Muscle layer of colon (tissue), 2 donors: ENCODE measurements at regions not wholly inside any gene's neighbourhood (a gene's known extent, or its start where the extent isn't known, plus 50 kb on each side); places are given as distances from the start of the nearest gene placed in this dataset.
"Not testable (repeated sequence)": the region's sequence is repeated elsewhere in the genome, so short reads cannot be mapped to it uniquely, and the experiment has no call there.

Source experiments
- H3K27ac ChIP-seq: one replicate; pipeline ENCODE4 v1.7.0; 2013; ENCODE audit warnings: low read depth, mild to moderate bottlenecking, low read length, moderate library complexity
- H3K27me3 ChIP-seq, 2 donors: one replicate each; pipeline ENCODE4 v1.7.0; 2013; ENCODE audit warnings: low read length in 2 of 2, mild to moderate bottlenecking in 2 of 2; ENCODE audit not compliant: insufficient read depth in 2 of 2, control insufficient read depth in 1 of 2
- H3K36me3 ChIP-seq: one replicate; pipeline ENCODE4 v1.7.0; 2013; ENCODE audit warnings: mild to moderate bottlenecking, low read length; ENCODE audit not compliant: insufficient read depth
- H3K4me1 ChIP-seq: one replicate; pipeline ENCODE4 v1.7.0; 2013; ENCODE audit warnings: mild to moderate bottlenecking, low read length; ENCODE audit not compliant: insufficient read depth
- H3K4me3 ChIP-seq, 2 donors: one replicate each; pipeline ENCODE4 v1.7.0; 2013; ENCODE audit warnings: low read length in 2 of 2, low read depth in 1 of 2, mild to moderate bottlenecking in 1 of 2, moderate library complexity in 1 of 2
- H3K9ac ChIP-seq: one replicate; pipeline ENCODE4 v1.7.0; 2013; ENCODE audit warnings: low read length
- H3K9me3 ChIP-seq: one replicate; pipeline ENCODE4 v1.7.0; 2013; ENCODE audit warnings: mild to moderate bottlenecking, low read length
- donor health status: abdominal sarcoma.
- donor health status: Adenocarcinoma of cecum.

DNA sequence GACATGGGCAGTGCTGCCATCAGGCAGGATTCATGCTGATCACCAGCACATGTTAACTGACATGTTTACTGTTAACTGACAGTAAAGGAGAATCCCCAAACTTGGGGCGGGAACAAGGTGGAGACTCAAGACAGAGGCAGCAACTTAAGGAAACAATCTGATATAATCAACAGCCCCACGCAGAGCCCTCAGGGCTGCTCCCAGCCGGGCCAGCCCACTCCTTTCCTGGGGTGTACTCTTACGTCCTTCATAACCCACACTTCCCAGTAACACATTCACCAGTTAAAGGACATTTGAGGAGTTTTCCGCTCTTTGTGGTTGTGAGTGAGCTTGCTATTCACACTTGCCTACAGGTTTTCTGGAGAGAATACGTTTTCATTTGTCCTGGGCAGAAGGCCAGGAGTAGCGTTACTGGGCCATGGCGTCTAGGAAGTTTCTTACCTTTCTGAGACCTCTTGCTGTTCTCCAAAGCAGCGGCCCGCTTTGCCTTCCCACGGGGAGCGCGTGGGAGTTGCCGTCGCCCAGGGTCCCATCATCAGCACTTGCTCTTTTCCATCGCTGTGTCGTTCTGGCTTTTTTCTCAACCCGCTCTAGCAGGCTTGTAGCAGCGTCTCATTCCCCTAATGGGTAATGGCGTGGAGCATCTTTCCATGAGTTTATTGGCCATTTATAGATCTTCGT is 56.4 kb downstream of the FOXF2 start:
- Histone ChIP-seq H3K36me3 (no peaks in the 10 kb centered on the region), H3K27me3 (no peaks in the 10 kb centered on the region), H3K4me3 (no peak overlapping the region), H3K4me1 (no peaks in the 10 kb centered on the region), H3K9ac (no peak overlapping the region), H3K9me3 (no peaks in the 10 kb centered on the region), H3K27ac (no peak overlapping the region)

DNA sequence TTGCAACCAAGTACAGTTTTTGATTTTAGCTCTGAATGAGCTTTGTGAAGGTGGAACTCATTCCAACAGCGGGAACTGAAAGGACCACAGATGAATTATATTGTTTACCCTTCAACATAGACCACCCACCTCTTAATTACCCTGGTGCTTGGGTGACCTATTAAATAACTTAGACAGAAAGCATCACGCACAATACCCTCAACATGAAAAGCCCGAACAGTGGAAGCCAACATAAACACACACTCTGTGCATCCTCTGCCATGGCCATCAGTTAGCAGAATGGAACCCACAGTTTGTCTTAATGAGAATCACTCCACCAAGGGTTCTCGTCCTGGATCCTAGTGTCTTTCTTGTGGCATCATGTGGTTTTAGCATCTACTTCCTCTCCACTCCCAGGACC is 60.5 kb downstream of the FOXF2 start:
- Histone ChIP-seq H3K4me1 (no peaks in the 10 kb centered on the region), H3K36me3 (no peaks in the 10 kb centered on the region), H3K9me3 (no peaks in the 10 kb centered on the region), H3K4me3 (no peak overlapping the region), H3K27ac (no peak overlapping the region), H3K9ac (no peak overlapping the region), H3K27me3 (no peaks in the 10 kb centered on the region)

DNA sequence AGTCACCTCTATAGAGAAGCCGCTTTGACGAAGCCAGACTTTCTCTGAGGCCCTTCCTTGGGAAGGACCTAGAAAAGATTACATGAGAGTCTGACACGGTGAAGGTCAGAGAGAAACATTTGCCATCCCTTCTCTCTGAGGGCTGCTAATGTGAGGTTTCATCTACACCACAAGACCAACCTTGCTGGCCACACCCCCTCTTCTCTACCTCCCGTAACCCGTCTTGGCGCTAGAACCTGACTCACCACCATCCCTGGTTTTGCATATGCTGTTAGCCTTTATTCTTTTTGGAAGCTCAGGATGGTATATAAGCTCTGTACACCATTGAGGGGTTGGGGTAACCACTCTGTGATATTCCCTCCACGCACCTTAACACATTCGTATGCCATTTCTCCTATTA is 63.6 kb downstream of the FOXF2 start:
- H3K27me3 ChIP-seq = no peaks in the 10 kb centered on the region
- no peaks in the 10 kb centered on the region for H3K4me1 ChIP-seq
- no peaks in the 10 kb centered on the region for H3K36me3 ChIP-seq
- H3K27ac ChIP-seq = no peak overlapping the region
- H3K9ac ChIP-seq = no peak overlapping the region
- H3K9me3 ChIP-seq = no peaks in the 10 kb centered on the region
- no peak overlapping the region for H3K4me3 ChIP-seq

DNA sequence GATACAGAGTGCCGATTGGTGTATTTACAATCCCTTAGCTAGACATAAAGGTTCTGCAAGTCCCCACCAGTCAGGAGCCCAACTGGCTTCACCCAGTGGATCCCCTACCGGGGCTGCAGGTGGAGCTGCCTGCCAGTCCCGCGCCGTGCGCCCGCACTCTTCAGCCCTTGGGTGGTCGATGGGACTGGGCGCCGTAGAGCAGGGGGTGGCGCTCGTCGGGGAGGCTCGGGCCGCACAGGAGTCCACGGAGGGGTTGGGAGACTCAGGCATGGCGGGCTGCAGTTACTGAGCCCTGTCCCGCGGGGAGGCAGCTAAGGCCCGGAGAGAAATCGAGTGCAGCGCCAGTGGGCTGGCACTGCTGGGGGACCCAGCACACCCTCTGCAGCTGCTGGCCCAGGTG is 67.4 kb downstream of the FOXF2 start:
- not testable (repeated sequence) for H3K4me3 ChIP-seq, H3K27me3 ChIP-seq, H3K27ac ChIP-seq, H3K36me3 ChIP-seq, H3K4me1 ChIP-seq, H3K9me3 ChIP-seq, H3K9ac ChIP-seq

DNA sequence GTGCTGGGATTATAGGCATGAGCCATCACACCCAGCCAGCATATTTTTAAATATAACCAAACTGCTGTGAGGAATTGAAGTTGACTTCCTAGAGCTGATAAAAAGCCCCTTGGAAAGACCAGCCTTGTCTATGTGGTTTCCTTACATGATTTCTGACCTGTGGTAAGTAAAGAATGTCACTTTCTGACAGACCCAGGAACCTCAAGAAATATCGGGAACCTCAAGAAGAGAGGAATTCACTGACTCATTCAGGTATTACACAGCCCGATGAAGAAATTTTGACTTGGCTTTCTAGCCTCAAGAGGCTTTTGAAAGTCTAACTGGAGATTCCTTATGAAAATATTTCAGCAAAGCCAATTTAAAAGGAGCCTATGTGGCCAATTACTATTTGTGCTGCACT is 71.8 kb downstream of the FOXF2 start:
- H3K4me3 ChIP-seq = no peak overlapping the region
- H3K27me3 ChIP-seq = no peaks in the 10 kb centered on the region
- no peaks in the 10 kb centered on the region for H3K4me1 ChIP-seq
- H3K27ac ChIP-seq = no peak overlapping the region
- H3K36me3 ChIP-seq = no peaks in the 10 kb centered on the region
- no peak overlapping the region for H3K9ac ChIP-seq
- H3K9me3 ChIP-seq = no peaks in the 10 kb centered on the region

DNA sequence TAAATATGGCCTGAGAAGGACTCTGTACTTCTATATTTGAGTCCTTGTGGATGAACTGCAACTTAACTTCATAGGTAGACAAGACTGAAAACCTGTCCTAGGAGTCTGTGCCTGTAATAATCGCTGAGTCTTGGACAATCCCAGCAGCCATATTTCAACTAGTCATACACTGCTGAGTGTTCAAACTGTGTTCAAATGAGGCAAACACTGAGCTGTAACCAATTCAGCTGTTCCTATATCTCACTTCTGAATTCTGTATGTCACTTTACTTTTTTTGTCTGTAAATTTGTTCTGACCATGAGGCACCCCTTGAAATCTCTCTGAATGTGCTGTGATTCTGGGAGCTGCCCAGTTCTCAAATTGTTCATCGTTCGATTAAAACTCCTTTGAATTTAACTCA is 72.4 kb downstream of the FOXF2 start:
- no peak overlapping the region for H3K4me3 ChIP-seq
- H3K9me3 ChIP-seq = no peaks in the 10 kb centered on the region
- H3K9ac ChIP-seq = no peak overlapping the region
- no peaks in the 10 kb centered on the region for H3K4me1 ChIP-seq
- no peaks in the 10 kb centered on the region for H3K27me3 ChIP-seq
- no peak overlapping the region for H3K27ac ChIP-seq
- H3K36me3 ChIP-seq = no peaks in the 10 kb centered on the region

DNA sequence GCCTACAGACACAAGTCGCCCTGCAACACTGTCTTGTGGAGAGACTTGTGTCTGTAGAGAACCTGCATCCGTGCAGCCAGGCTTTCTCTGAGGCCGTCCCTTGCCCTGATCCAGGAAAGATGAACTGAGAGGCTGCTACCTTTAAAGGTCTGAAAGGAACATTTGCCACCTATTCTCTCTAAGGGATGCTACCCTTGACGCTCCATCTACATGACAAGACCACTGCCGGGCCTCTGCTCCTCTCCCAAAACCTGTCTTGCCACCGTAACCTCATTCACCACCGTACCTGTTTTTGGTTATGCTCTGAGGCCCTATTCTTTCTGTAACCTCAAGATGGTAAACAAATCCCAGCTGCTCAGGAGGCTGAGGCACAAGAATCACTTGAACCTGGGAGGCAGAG is 73.9 kb downstream of the FOXF2 start:
- Histone ChIP-seq H3K36me3 (no peaks in the 10 kb centered on the region), H3K4me3 (no peak overlapping the region), H3K27ac (no peak overlapping the region), H3K9me3 (no peaks in the 10 kb centered on the region), H3K9ac (no peak overlapping the region), H3K4me1 (no peaks in the 10 kb centered on the region), H3K27me3 (no peaks in the 10 kb centered on the region)

DNA sequence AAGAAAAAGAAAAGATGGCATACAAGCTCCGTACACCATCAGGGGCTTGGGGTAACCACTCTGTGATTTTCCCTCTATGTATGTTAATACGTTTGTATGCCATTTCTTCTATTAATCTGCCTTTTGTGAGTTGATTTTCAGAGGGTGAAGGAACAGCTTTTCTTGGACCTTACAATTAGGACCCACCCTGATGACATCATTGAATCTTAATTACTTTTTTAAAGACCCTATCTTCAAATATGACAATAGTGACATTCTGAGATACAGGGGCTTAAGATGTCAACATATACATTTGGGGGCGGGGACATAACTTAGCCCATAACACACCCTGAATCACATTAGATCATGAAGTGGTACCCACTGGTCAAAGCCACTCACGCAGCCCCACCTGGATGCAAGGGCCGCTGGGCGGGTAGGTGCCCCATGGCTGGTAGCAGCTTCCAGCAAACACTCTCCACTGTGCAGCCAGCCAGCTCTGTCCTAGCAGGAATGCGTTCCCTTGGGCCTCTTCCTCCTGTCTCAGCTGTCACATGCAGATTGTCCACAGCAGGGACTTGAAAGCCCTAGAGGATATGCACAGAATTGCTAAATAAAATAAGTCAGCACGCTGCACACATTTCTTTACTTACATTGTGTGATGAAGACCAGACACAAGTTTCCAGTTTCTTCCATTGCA is 74.5 kb downstream of the FOXF2 start:
- Histone ChIP-seq H3K9ac (no peak overlapping the region), H3K4me3 (no peak overlapping the region), H3K4me1 (no peaks in the 10 kb centered on the region), H3K36me3 (no peaks in the 10 kb centered on the region), H3K27me3 (no peaks in the 10 kb centered on the region), H3K27ac (no peak overlapping the region), H3K9me3 (no peaks in the 10 kb centered on the region)

DNA sequence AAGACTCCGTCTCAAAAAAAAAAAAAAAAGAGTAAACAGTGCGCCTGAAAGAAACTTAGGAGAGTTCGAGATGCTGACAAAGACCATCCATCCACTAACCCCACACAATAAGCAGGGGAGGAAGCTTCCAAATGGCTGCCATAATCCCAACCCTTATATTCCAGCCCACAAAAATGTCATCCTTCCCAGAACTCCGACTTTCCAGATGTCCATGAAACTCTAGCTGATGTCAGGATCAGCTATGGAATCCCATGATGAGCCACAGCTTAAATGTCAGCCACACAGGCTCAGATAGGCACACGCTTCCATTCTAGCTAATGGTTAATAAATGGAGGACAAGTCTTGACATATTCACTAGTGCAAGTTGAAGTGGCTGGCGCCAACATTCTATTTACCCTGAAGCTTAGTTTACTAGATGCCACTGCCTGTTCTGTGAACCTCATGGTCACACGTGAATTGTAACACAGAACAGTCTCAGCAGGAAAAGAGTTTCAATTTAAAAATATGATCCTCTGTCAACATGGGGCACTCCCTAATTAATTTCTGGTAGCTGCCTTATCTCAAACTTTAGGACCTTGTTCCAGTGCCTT is 75.5 kb downstream of the FOXF2 start:
- no peaks in the 10 kb centered on the region for H3K27me3 ChIP-seq
- H3K4me3 ChIP-seq = no peak overlapping the region
- H3K36me3 ChIP-seq = no peaks in the 10 kb centered on the region
- no peaks in the 10 kb centered on the region for H3K4me1 ChIP-seq
- H3K27ac ChIP-seq = no peak overlapping the region
- H3K9me3 ChIP-seq = no peaks in the 10 kb centered on the region
- no peak overlapping the region for H3K9ac ChIP-seq

DNA sequence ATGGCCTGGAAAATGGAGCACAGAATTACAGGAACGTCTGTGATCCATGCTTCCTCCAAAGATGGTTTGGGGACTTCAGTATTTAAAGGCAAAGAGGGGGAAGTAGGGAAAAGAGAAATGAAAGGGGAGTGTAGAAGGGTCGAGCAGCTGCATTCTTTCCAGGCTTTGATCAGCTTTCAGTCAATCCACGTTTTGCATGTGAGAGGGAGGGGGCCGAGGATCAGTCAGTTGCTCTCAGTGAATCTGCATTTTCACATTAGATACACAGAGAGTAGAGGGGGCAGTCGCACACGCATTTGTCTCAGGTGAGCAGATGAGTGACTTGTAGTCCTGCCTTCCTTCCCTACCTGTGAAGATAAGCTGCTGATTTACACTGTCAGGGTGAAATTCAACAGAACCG is 78.8 kb downstream of the FOXF2 start:
- Histone ChIP-seq H3K36me3 (no peaks in the 10 kb centered on the region), H3K4me3 (no peak overlapping the region), H3K4me1 (no peaks in the 10 kb centered on the region), H3K9me3 (no peaks in the 10 kb centered on the region), H3K27ac (no peak overlapping the region), H3K9ac (no peak overlapping the region), H3K27me3 (no peaks in the 10 kb centered on the region)

DNA sequence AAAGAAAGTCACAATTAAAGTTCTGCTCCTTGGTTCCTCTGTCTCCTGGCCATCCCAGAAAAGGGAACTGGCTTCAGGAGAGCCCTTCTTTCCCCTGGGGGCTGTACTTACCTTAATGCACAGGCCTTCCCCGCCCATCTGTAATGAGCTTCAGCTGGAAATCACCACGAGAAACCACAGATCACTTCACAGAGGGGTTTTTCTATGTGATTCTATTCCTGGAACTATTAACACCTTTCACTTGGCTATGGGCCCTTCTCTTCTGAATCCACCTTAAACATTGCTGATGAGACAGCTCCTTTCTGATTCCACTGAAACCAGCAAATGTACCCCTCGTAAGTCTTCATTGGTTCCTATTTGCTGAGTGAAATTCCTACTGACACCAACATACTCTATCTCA is 80.7 kb downstream of the FOXF2 start:
- Histone ChIP-seq H3K9ac (no peak overlapping the region), H3K36me3 (no peaks in the 10 kb centered on the region), H3K4me1 (no peaks in the 10 kb centered on the region), H3K4me3 (no peak overlapping the region), H3K9me3 (no peaks in the 10 kb centered on the region), H3K27ac (no peak overlapping the region), H3K27me3 (no peaks in the 10 kb centered on the region)

DNA sequence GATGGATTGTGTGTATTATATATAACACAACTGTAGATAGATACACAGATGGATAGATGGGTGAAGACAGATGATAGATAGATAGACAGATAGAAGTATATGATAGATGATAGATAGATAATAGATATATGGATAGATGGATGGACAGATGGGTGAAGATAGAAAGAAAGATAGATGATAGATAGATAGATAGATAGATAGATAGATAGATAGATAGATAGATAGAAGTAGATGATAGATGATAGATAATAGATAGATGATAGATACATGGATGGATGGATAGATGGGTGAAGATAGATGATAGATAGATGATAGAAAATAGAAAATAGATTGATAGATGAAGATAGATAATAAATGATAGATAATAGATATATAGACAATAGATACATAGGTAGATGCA is 83.3 kb downstream of the FOXF2 start:
- Histone ChIP-seq H3K27ac (no peak overlapping the region), H3K4me1 (no peaks in the 10 kb centered on the region), H3K9me3 (no peaks in the 10 kb centered on the region), H3K27me3 (no peaks in the 10 kb centered on the region), H3K9ac (no peak overlapping the region), H3K4me3 (no peak overlapping the region), H3K36me3 (no peaks in the 10 kb centered on the region)
